ENCODE measurements at regions not wholly inside any gene's neighbourhood (a gene's known extent, or its start where the extent isn't known, plus 50 kb on each side); places are given as distances from the start of the nearest gene placed in this dataset.

DNA sequence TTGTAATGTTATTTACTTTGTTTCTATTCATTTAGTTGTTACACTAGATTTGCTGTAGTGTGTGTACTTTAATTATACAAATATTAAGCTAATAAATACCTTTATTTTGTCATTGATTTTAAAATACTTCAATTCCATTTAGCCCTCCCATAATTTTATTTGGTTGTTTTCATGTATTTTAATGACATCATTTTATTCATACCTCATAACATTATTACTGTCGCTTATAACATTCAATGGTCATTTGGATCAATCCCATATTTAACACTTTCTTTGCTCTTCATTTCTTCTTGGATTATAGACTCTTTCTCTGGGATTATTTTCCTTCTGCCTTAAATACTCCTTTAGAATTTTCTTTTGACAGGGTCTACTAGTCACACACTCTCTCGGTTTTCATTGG is 86.6 kb upstream of the CAND1 start:
- TF ChIP-seq CTCF (IDR thresholded peaks at IDR 0.05) (no peak), POLR2A (IDR thresholded peaks at IDR 0.05) (no peak)

All from Peyer's patch (tissue), 4 donors.